SU-DHL-6 (cell line): ENCODE measurements at regions not wholly inside any gene's neighbourhood (a gene's known extent, or its start where the extent isn't known, plus 50 kb on each side); places are given as distances from the start of the nearest gene placed in this dataset.

ENCODE experiments used
- H2AFZ ChIP-seq: fragments of 200-600 bp; sonication (generic); 2 replicates; pipeline ENCODE4 v1.6.1; 2014; ENCODE audit warnings: low read depth, mild to moderate bottlenecking, moderate library complexity, mixed read lengths, antibody characterized with exemption, low read length; ENCODE audit not compliant: severe bottlenecking
- H3F3A ChIP-seq: fragments of 200-600 bp; shearing (Covaris generic); 2 replicates; pipeline ENCODE4 v1.6.0; 2016; ENCODE audit warnings: antibody characterized with exemption, mild to moderate bottlenecking; ENCODE audit not compliant: insufficient read depth
- H3K27ac ChIP-seq: fragments of 200-600 bp; sonication (generic); 2 replicates; pipeline ENCODE4 v1.5.1; 2016; ENCODE audit warnings: low read depth, mild to moderate bottlenecking, low read length, moderate library complexity, mixed read lengths
- H3K27me3 ChIP-seq: fragments of 200-600 bp; sonication (generic), shearing (Covaris generic); 2 replicates; pipeline ENCODE4 v1.6.0; 2014; ENCODE audit warnings: mild to moderate bottlenecking, low read length
- H3K36me3 ChIP-seq: fragments of 200-600 bp; sonication (generic); 2 replicates; pipeline ENCODE4 v1.6.1; 2014; ENCODE audit warnings: mild to moderate bottlenecking, low read length, mixed read lengths
- H3K4me2 ChIP-seq: fragments of 300-600, 200-600 bp; shearing (Covaris generic), sonication (generic); 2 replicates; pipeline ENCODE4 v1.6.0; 2014; ENCODE audit warnings: low read length, low read depth, mild to moderate bottlenecking; ENCODE audit not compliant: poor library complexity, severe bottlenecking
- H3K4me3 ChIP-seq: fragments of 200-600 bp; sonication (generic); 2 replicates; pipeline ENCODE4 v1.5.1; 2014; ENCODE audit warnings: antibody characterized with exemption, low read length, mild to moderate bottlenecking, mixed read lengths; ENCODE audit not compliant: insufficient read depth, poor library complexity, severe bottlenecking
- H3K79me2 ChIP-seq: fragments of 200-600 bp; sonication (generic); 2 replicates; pipeline ENCODE4 v1.6.1; 2014; ENCODE audit warnings: mild to moderate bottlenecking, low read length, moderate library complexity; ENCODE audit not compliant: insufficient read depth
- H3K9ac ChIP-seq: fragments of 200-600 bp; sonication (generic); 2 replicates; pipeline ENCODE4 v1.7.0; 2014; ENCODE audit warnings: mild to moderate bottlenecking, low read length
- H3K9me2 ChIP-seq: fragments of 200-600 bp; sonication (generic); replicated peaks from 2 replicates; pipeline ENCODE4 v1.6.1; 2014; ENCODE audit warnings: low read length; ENCODE audit not compliant: insufficient read depth
- H3K9me3 ChIP-seq: fragments of 200-600 bp; sonication (generic); 2 replicates; pipeline ENCODE4 v1.6.1; 2014; ENCODE audit warnings: low read length, mixed read lengths; ENCODE audit not compliant: insufficient read depth
- H4K20me1 ChIP-seq: fragments of 200-600 bp; sonication (generic); 2 replicates; pipeline ENCODE4 v1.6.1; 2014; ENCODE audit warnings: low read depth, mild to moderate bottlenecking, antibody characterized with exemption, low read length, moderate library complexity, mixed read lengths
- CTCF ChIP-seq: fragments of 200-600 bp; sonication (generic); IDR thresholded peaks from one replicate; pipeline ENCODE4 v1.5.1; 2017; ENCODE audit warnings: antibody characterized with exemption, mild to moderate bottlenecking, low read length, moderate library complexity; ENCODE audit not compliant: insufficient read depth, poor library complexity, severe bottlenecking
- EZH2phosphoT487 ChIP-seq: fragments of 200-600 bp; sonication (generic), shearing (Covaris generic); conservative IDR thresholded peaks from 2 replicates; pipeline ENCODE4 v1.6.1; 2018; ENCODE audit warnings: mild to moderate bottlenecking, antibody characterized with exemption, low read length, moderate library complexity, mixed read lengths

GRCh38 chr14:83021323-83021722 lies 1487.7 kb upstream of the SEL1L start:
- no peak overlapping the region for H3K9ac ChIP-seq
- no peaks in the 10 kb centered on the region for H4K20me1 ChIP-seq
- H3K27me3 ChIP-seq, result no peaks in the 10 kb centered on the region
- H3K27ac ChIP-seq, result no peak overlapping the region
- H3F3A ChIP-seq, result no peaks in the 10 kb centered on the region
- no peak overlapping the region for H3K4me2 ChIP-seq
- no peak overlapping the region for H2AFZ ChIP-seq
- H3K79me2 ChIP-seq, result no peaks in the 10 kb centered on the region
- no peak overlapping the region for H3K4me3 ChIP-seq
- no peaks in the 10 kb centered on the region for H3K36me3 ChIP-seq
- TF ChIP-seq CTCF, result no peak
- TF ChIP-seq EZH2phosphoT487, result no peak
- no peaks in the 10 kb centered on the region for H3K9me2 ChIP-seq
- H3K9me3 ChIP-seq, result no peaks in the 10 kb centered on the region

GRCh38 chr14:83023369-83023768 lies 1489.7 kb upstream of the SEL1L start:
- Histone ChIP-seq H3K9ac (no peak overlapping the region), H4K20me1 (no peaks in the 10 kb centered on the region), H3K27me3 (no peaks in the 10 kb centered on the region), H3K9me3 (no peaks in the 10 kb centered on the region), H2AFZ (no peak overlapping the region), H3K27ac (no peak overlapping the region), H3K4me2 (no peak overlapping the region), H3K36me3 (no peaks in the 10 kb centered on the region), H3K4me3 (no peak overlapping the region), H3F3A (no peaks in the 10 kb centered on the region), H3K9me2 (no peaks in the 10 kb centered on the region), H3K79me2 (no peaks in the 10 kb centered on the region)
- TF ChIP-seq EZH2phosphoT487 (no peak), CTCF (no peak)

- H3K36me3 ChIP-seq, result no peaks in the 10 kb centered on the region
These were observed 1507.6 kb upstream of the SEL1L start for GRCh38 chr14:83041224-83041623.

More at GRCh38 chr14:83041224-83041623, 1507.6 kb upstream of the SEL1L start:
- H3K27ac ChIP-seq, result no peak overlapping the region
- H3K9me3 ChIP-seq, result no peaks in the 10 kb centered on the region
- no peaks in the 10 kb centered on the region for H3K79me2 ChIP-seq
- H4K20me1 ChIP-seq, result no peaks in the 10 kb centered on the region
- no peaks in the 10 kb centered on the region for H3F3A ChIP-seq
- H3K9ac ChIP-seq, result no peak overlapping the region
- H2AFZ ChIP-seq, result no peak overlapping the region
- TF ChIP-seq EZH2phosphoT487 (no peak), CTCF (no peak)
- no peaks in the 10 kb centered on the region for H3K27me3 ChIP-seq
- no peak overlapping the region for H3K4me3 ChIP-seq
- no peak overlapping the region for H3K4me2 ChIP-seq
- H3K9me2 ChIP-seq, result no peaks in the 10 kb centered on the region
